ENCODE measurements at regions not wholly inside any gene's neighbourhood (a gene's known extent, or its start where the extent isn't known, plus 50 kb on each side); places are given as distances from the start of the nearest gene placed in this dataset.
"Not testable (repeated sequence)": the region's sequence is repeated elsewhere in the genome, so short reads cannot be mapped to it uniquely, and the experiment has no call there.

GRCh38 chr20:5386846-5387245, 70.1 kb upstream of the PROKR2 start:
- not testable (repeated sequence) for DNase-seq

- not testable (repeated sequence) for DNase-seq
Observed at GRCh38 chr20:5381527-5381926, 64.8 kb upstream of the PROKR2 start.

- DNase-seq, result no peak
Observed at GRCh38 chr20:5377484-5377883, 60.7 kb upstream of the PROKR2 start.

- no peak for DNase-seq
Observed at GRCh38 chr20:5376228-5376627, 59.5 kb upstream of the PROKR2 start.

GRCh38 chr20:5374171-5374570, 57.4 kb upstream of the PROKR2 start:
- DNase-seq, result no peak

- no peak for DNase-seq
Observed at GRCh38 chr20:5372371-5372770, 55.6 kb upstream of the PROKR2 start.

GRCh38 chr20:5369629-5370028, 52.9 kb upstream of the PROKR2 start:
- DNase-seq, result no peak

All from activated CD4-positive, alpha-beta T cell treated with anti-CD3 and anti-CD28 coated beads, Interleukin-2, amount 50 U/mL, for 1 hour (primary cell).